ENCODE measurements at regions not wholly inside any gene's neighbourhood (a gene's known extent, or its start where the extent isn't known, plus 50 kb on each side); places are given as distances from the start of the nearest gene placed in this dataset.

DNA sequence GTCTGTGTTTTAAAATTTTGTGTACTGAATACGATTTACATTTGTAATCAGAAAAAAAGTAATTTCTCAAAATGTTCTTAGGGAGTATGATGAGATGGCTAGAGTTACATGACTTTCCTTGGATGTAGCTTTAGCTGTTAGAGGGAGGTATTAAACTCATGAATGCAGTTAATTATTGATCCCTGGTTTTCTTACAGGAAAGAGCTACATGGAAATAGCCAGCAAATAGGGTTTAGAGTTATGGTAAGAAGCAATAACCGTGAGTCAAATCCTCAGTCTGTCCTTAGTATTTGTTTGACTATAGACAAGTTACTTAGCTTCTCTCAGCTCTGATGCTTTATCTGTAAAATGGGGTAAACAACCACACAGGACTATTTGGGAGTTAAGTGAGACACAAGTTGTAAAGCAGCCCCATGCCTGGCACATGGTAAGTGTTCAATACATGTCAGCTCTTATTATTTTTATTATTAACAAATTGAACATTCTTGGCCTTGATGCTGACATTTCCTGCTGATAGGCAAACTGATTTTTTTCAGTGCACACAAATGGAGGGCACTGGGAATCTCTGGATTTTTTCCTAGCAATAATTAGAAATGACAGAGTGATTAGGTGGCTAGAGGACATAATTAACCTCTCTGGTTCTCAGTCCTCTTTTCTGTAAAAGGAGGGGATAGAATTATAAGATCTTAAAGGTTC lies 204.5 kb upstream of the PHYHIPL start:
- DNase-seq, result no peak

DNA sequence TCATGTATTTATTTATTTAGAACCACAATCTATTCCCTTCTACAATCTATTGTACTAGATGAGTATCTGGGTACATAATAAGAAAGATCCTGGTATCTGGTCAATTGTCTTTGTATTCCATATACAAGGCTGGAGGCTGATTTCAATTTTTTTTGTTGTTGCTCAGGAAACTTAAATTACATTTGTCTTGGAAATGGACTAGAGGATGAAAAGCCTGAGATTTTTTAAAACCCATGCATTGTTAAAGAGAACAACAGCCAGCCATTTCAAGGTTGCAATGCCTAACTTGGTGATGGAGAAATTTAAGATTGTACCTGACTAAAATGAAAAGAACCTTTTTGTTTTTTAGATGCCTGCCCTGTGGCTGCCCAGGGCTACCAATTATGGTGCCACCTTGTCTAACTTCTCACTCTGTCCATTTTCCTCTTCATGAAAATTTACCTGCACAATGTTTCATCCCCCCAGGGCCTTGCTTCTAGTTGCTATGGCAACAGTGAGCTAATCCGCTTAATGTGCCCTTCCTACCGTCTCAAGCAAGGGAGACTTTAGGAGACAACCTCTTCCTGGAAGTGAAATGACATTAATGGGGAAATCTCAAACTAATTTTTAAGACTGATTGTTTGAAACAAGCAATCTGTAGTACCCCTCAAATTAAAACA lies 203.7 kb upstream of the PHYHIPL start:
- DNase-seq, result no peak

DNA sequence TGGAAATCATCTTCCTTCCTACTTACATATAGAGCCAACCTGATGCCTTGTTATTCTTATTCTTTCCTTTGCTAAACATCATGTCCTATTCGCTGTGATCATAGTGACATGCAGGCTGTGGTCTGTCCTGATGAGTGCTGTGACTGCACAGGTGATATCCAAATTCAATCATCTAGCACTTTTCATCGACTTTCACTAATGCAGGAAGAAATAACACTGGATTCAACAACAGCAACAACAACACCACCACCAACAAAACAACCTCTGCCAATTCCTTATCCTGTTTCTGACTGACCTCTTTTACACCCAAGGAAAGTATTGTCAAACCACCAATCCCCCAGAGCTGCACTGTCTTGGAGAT lies 203.2 kb upstream of the PHYHIPL start:
- no peak for DNase-seq

DNA sequence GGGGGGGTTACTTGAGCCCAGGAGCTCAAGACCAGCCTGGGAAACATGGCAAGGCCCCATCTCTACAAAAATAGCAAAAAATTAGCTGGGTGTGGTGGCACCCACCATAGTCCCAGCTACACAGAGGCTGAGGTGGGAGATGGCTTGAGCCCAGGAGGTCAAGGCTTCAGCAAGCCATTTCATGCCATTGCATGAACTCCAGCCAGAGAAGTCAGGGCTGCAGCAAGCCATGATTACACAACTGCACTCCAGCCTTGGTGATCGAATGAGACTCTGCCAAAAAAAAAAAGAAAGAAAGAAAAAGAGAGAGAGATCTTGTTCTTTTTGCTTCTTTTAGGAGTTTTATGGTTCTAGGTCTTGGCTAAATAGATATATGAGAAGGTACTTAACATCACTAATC lies 200.2 kb upstream of the PHYHIPL start:
- DNase-seq, result no peak

DNA sequence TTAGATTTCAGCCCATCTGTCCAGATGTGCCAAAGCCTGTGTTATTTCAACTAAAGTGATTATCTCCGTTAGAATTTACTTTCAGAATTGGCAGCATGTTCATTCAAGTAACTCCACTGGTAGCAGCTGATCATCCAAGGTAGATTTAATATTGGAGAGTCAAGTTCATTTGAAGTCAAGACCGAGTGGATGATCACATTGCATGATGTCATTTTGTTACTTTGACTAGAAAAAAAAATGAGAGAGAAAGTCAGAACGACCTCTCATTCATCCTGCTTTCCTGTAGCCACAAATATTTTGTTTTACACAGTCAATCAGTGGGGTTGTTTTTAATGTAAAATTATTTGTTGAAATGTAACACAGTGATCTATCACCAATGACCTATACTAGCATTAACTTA lies 196.7 kb upstream of the PHYHIPL start:
- no peak for DNase-seq

DNA sequence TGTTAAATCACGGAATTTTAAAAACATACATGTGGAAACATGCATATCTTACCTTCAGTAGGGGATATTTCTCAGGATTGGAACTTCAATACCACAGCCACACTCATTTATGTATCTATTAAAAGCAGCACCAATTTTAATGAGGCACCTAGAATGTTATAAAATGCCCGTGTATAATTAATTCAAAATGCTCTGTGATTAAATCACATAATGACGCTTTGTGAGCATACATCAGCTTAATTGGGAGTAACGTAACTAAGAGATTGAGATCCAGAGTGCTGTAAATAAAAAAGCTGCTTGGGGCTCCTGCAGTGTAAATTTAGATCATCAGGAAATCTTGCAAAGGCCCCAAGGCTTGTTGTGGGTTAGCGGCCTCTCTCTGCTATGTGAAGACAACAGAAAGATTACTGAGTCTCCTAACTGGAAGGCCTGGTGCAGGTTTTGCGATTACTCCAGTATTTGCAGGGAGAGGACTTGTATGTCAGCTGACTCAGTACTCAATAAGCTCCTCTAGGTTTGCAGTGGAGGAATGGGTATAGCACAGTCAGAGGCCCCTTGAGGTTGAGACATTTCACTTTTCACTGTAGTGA lies 195.5 kb upstream of the PHYHIPL start:
- DNase-seq, result no peak

DNA sequence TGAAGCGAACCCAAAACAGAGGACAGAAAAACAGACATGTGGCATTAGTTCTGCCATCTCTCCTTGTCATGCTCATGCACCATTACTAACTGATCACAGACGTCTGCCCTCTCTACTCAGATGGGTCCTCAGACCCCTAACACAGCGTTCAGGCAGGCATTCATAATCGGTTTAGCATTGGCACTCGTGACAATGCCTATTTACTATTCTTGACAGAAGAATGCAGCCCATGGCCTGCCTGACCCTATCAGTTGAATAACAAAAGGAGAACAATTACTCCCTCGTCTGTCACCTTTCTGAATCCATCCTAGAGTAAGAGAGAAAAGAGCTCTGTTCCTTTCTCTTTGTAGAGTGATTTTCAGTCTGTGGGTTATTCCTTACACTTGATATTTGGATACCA lies 194.6 kb upstream of the PHYHIPL start:
- DNase-seq, result no peak

DNA sequence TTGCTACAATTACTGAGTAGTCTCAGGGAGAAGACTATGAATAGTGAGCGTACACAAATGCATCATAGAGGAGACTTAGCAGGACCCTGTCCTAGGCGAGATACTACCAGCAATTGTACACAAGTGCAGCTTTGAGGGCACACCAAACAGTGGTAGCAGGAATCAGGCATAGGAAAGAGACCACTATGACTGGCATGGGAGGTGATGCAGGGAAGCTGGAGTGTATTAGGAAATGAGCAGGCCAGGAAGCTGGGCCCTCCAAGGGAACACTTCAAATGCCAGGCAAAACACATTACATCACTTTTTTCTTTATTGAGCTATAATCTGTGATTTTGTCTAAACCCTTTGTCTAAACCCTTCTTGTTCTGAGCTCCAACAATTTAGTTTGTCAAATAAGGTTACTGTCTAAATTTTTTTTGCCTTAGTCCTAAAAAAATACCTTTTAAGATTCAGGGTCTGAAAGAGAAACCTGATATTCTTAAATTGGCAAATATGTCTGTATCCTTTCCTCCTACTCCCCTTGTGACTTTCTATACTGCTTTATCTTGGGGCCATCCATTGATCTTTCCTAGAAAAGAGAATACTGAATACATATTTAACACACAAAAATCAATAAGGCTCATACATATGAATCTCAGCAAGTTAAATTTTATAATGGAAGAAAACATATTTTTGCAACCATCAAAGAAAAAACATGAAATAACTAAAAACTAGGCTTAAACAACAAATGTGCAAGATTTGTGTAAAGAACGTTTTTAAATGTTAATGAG lies 193.8 kb upstream of the PHYHIPL start:
- DNase-seq, result no peak

DNA sequence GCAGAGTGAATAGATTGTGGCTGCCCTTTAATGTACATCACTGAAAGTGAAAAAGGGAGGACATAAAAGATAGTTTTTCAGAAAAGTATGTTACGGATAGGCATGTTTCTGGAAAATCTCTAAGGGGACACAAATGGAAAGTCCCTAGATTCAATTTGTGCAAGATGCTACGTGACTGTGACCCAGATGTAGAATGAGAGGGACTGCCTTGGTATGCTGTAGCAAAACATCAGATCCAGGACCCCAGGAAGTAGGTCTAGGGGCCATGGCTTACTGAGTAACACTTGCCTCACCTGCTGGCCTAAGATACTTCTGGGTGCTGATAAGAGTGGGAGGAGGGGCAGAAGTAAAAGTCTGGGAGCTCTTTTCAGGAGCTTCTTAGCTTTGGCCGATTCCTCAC lies 191.2 kb upstream of the PHYHIPL start:
- DNase-seq, result no peak

DNA sequence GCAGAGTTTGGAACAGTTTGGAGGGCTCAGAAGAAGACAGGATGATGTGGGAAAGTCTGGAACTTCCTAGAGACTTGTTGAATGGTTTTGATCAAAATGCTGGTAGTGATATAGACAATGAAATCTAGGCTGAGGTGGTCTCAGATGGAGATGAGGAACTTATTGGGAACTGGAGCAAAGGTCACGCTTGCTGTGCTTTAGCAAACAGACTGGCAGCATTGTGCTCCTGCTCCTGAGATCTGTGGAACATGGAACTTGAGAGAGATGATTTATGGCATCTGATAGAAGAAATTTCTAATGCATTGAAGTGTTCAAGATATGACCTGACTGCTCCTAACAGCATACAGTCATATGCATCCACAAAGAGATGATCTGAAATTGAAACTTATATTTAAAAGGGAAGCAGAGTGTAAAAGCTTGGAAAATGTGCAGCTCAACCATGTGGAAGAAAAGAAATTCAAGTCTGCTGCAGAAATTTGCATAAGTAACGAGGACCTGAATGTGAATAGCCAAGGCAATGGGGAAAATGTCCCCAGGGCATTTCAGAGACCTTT lies 186.9 kb upstream of the PHYHIPL start:
- no peak for DNase-seq

DNA sequence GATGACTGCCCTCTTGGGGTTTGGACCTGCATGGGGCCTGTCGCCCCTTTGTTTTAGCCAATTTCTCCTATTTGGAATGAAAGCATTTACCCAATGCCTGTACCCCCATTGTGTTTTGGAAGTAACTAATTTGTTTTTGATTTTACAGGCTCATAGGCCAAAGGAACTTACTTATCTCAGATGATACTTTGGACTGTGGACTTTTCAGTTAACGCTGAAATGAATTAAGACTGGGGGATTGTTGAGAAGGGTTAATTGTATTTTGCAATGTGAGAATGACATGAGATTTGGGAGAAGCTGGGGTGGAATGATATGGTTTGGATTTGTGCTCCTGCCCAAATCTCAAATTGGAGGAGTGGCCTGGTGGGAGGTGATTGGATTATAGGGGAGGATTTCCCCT lies 185.8 kb upstream of the PHYHIPL start:
- no peak for DNase-seq

DNA sequence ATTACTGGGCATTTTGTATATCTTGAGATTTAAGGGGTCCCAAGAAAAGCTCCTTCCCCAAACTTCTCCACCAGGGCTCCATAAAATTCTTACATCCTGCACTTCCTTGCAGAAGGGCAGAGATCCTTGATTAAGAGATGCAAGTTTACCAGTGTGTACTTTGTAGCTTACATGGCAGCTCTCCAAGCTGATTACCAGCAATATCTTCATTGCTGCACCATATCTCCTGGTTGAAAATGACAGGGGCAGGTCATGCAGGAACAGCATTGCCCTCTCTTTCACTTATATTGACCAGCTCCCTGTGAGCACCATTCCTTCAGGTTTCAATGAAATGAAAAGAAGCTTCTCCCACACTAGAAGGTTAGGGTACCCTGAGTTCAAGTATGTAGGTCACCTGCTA lies 184.6 kb upstream of the PHYHIPL start:
- no peak for DNase-seq

DNA sequence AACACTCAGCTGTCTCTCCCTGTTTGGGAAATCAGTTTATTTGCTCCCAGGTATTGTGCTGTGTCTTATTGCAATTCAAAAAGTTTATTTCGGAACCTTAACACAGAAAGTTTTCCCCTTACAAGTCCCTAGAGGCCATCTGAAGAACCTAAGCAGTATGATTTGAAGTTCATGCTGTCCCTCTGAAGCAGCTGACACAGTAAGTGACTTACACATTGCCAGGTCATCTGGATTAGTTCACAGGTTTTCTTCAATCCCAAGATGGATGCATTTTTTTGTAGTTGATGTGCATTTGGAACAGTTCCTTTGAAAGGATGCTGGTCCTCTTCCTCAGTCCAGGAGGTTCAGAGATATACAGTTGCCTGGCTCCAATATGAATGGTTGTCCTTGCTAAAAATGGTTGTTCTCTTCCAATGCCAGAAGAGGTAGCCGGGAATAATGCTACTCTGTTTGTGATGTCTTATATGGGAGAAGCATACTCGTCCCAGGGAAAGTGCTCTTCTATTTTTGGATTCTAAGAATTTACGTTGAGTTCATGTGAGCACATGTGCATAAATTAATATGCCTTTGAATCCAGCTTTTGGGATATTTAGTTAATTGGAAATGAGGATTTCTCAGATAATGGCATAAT lies 183.5 kb upstream of the PHYHIPL start:
- no peak for DNase-seq

DNA sequence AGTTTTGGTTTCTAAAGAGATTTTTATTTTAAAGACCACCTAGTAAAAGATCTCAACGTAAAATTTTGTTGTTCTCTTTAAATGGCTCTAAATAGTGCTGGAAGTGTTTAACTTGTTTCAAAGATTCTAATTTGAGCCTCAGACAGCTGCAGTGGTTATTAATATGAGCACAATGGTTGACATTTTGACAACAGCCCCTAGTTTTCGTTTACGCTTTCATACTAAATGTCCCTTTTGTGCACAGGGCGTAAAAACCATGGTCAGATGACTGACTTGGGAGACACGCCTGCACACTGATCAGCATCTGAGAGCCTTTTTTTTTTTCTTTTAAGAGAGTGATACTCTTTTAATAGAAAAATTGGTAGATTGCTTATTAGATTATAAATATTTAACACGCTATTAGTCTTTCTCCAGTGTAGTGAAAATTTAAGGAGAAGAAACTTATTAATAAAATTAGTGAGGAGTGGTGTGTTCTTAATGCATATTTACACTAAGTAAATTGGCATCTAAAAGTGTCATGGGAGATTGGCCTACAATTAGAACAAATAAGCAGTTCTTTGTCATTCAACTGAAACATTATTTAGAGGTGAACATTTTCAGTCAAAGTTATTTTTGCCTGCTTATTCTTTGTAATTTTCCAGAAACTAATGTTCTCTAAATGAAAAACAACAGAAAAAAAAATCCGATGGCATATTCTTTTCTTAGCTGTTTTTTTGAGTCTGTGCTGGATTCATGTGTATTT lies 182.8 kb upstream of the PHYHIPL start:
- DNase-seq, result no peak

DNA sequence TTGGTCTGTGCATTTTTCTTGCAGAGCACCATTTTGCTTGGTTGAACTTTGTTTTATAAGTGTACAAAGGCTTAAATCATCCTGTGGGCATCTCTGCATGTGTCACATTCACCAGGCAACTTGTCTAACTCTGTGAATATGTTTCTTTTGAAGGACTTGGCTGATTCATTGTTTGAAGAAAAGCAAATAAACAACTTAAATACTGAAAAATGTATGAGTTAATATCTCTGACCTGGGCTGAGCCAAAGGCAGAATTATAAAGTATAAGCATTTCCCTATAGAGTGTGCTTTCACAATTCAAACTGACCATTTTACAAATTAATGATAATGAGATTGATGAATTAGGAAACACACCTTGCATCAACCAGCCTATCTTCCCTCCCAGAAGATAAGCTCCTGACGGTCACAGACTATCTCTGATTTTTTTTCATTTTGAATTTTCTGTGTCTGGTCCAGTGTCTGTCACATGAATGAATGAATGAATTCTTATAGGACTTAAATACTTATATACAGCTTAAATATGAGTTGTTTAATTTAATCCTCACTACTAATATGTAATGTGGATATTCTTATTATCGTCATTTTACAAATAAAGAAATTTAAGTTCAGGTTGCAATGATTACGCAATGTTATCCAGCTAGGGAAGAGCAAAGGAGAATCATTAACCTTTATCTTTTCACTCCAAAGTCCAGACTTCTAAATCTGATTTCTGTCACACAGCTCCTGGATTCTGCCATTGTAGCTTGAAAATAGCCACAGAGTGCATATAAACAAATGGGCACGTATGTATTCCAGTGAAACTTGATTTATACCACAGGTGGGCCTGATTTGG lies 182.0 kb upstream of the PHYHIPL start:
- DNase-seq, result no peak

DNA sequence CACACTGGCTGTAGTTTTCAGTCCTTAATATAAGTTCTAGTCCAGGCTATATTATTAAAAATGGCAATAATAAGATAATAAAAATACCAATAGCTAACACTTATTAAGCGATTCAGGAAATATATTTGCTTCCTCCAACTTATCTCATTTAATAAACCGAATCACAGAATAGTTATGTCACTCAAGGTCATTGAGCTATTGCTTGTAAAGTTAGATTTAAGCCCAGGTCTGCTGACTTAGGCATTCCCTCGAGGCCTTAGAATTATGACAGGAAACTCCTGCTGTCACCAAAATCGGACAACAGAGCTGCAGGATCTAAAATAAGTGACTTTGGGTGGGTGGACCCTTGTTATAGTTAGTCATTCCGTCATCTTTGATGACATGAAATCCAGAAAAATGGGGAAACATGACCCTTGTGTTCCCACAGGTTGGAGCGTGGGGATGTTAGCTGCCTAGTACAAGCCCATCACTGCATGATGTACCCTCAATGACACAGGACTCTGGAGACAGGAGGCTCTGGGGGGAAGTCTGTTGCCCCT lies 181.3 kb upstream of the PHYHIPL start:
- no peak for DNase-seq

DNA sequence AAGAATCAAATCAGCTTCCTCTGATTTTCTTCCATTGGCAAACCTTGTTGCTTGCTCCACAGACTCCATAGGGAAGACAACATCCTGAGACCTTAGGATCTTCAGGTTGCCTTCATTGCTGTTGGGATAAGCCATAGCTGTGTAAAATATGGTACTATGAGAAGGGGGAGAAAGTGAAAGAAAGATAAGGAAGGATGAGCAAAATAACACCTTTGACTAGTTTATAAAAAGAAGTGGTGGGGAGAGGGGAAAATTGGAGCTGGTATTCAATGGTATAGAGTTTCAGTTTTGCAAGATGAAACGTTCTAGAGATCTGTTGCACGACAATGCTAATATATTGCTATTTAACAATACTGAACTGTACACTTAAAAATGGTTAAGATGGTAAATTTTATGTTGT lies 180.4 kb upstream of the PHYHIPL start:
- DNase-seq, result no peak

DNA sequence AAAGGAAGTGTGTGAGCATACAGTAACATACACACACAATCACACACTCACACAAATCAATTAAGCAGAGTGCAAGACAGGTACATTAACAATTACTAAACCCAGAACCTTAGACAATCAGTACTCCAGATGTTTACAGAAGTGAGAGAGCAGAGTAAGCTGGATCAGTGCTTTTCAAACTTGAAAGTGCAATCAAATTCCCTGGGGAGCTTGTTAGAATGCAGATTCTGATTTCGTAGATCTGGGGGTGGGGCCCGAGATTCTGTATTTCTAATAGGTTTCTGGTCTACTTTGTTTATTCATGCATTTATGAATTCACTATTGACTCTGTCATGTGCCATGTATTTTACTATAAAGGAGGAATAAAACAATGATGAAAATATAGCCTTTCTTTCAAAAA lies 179.6 kb upstream of the PHYHIPL start:
- DNase-seq, result no peak

DNA sequence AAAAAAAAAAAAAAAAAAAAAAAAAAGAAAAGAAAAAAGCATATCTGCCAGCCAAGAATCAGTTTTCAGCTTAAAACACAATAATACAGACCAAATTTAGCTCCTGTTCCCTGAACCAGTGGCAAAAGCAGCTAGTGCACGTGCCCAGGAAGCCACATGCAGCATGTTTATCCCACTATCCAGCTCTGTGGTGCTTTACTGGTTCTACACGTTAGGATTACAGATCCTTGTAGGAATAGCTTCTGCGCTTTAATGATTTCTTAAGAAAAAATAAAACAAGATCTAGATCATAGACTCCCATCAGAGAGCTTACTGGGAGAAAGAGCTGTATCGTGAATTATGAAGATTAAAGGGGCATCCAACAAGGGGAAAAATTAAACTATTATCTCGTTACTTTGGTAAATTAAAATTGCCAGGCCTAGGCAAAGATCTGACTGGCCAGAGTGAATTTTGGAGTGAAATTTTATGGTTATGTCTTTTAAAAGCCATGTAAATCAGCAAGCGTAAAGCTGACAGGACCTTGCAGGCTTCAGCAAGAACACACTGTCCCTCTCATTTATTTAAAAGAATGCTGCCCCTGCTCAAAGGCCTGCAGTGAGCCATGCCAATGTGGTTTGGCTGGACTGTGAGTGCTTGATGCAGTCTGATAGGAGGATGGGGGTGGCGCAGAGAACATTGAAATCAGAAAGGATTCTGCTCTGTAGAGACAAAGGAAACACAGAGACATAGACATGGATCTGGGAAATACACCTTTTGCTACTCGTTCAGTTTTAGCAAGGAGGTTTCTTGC lies 177.3 kb upstream of the PHYHIPL start:
- no peak for DNase-seq

DNA sequence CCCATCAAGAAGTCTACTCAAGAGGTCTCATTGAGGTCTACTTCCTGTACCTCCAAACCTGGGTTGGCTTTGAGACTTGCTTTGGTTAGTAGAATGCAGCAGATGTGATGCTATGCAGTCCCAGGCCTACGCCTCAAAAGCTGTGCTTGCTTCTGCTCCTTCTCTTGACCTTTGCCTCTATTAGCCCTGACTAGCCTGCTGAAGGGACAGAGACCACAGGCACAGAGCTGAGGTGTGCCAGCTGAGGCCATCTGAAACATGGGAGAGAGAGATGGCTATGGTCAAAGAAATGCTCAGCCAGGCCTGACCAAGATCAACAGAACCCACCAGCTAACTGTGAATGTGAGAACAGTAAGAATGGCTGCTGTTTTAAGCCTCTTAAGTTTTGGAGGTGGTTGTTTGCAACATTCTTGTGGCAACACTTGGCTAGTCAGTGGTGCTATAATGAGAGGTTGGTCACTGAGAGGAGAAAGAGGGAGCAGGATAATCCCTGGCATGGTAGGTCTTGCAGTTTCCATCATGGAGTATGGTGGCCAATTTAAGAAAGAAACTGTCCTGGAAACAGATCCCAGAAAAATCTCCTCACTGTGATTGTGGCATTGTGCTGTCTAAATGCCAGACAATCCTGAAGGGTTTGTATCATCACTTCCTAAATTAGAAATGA lies 176.1 kb upstream of the PHYHIPL start:
- no peak for DNase-seq

Data from fibroblast of upper back skin (primary cell).